ENCODE measurements at regions not wholly inside any gene's neighbourhood (a gene's known extent, or its start where the extent isn't known, plus 50 kb on each side); places are given as distances from the start of the nearest gene placed in this dataset.

- TF ChIP-seq CTCF (IDR thresholded peaks at IDR 0.05) (no peak), POLR2AphosphoS5 (IDR thresholded peaks at IDR 0.05) (no peak)
These were observed 311.4 kb downstream of the TLE4 start for GRCh38 chr9:79883073-79883645.

All from upper lobe of left lung (tissue), 4 donors.